PC-9 (cell line): ENCODE measurements at regions not wholly inside any gene's neighbourhood (a gene's known extent, or its start where the extent isn't known, plus 50 kb on each side); places are given as distances from the start of the nearest gene placed in this dataset.

Experiments
- BruUV-seq: library from RNA; stranded (reverse); fragments of 400-500 nt; replicated peaks from 2 replicates; lab custom pipeline; 2021; lab: Mats Ljungman, UMichigan
- CTCF ChIA-PET: fragments of 300-600 bp; sonication (Branson Sonifier 250); formaldehyde crosslinking; loops from one replicate; lab custom pipeline; 2022; ENCODE audit warnings: antibody characterized with exemption; lab: Charles Lee
- POLR2A ChIA-PET: fragments of 300-600 bp; sonication (Branson Sonifier 250); formaldehyde crosslinking; loops from one replicate; lab custom pipeline; 2022; ENCODE audit warnings: antibody characterized with exemption; ENCODE audit not compliant: unreplicated experiment; lab: Charles Lee
- DNase-seq, 2 experiments: peaks; one replicate each; pipeline versions ENCODE4 v3.0.0 to v3.0.0-alpha.2; 2015 to 2022; ENCODE audit warnings: mixed read lengths in 1 of 2
- H2AFZ ChIP-seq: fragments of 200-600 bp; sonication (generic); 2 replicates; pipeline ENCODE4 v1.8.1; 2017; ENCODE audit warnings: antibody characterized with exemption
- H3F3A ChIP-seq: fragments of 200-600 bp; sonication (generic); 2 replicates; pipeline ENCODE4 v1.8.1; 2017; ENCODE audit warnings: antibody characterized with exemption, mild to moderate bottlenecking, low read depth; ENCODE audit not compliant: insufficient read depth
- H3K27ac ChIP-seq: fragments of 200-600 bp; sonication (generic); 2 replicates; pipeline ENCODE4 v1.6.1; 2016; ENCODE audit warnings: mixed run types
- H3K27me3 ChIP-seq: fragments of 200-600 bp; sonication (generic); 2 replicates; pipeline ENCODE4 v1.6.1; 2016; ENCODE audit warnings: low read depth, mixed run types; ENCODE audit not compliant: insufficient read depth
- H3K36me3 ChIP-seq: fragments of 200-600 bp; sonication (generic); 2 replicates; pipeline ENCODE4 v1.6.1; 2016; ENCODE audit warnings: low read depth, mixed run types
- H3K4me1 ChIP-seq: fragments of 200-600 bp; sonication (generic); replicated peaks from 2 replicates; pipeline ENCODE4 v1.6.1; 2016; ENCODE audit warnings: mixed run types; ENCODE audit not compliant: insufficient read depth
- H3K4me2 ChIP-seq: fragments of 200-600 bp; sonication (generic); 2 replicates; pipeline ENCODE4 v1.6.1; 2017; ENCODE audit warnings: mixed run types
- H3K4me3 ChIP-seq: fragments of 200-600 bp; sonication (generic); 2 replicates; pipeline ENCODE4 v1.6.1; 2016; ENCODE audit warnings: mixed run types
- H3K79me2 ChIP-seq: fragments of 200-600 bp; sonication (generic); 2 replicates; pipeline ENCODE4 v1.6.1; 2017; ENCODE audit warnings: low read depth, mixed run types
- H3K9me2 ChIP-seq: fragments of 200-600 bp; sonication (generic); 2 replicates; pipeline ENCODE4 v1.8.1; 2017; ENCODE audit warnings: mild to moderate bottlenecking; ENCODE audit not compliant: insufficient read depth
- H3K9me3 ChIP-seq: fragments of 200-600 bp; sonication (generic); 2 replicates; pipeline ENCODE4 v1.8.1; 2016; ENCODE audit warnings: low read depth; ENCODE audit not compliant: insufficient read depth
- H4K20me1 ChIP-seq: fragments of 200-600 bp; sonication (generic); 2 replicates; pipeline ENCODE4 v1.8.1; 2017; ENCODE audit not compliant: insufficient read depth
- CTCF ChIP-seq: fragments of 200-600 bp; sonication (generic); conservative IDR thresholded peaks from 2 replicates; pipeline ENCODE4 v1.6.1; 2017; ENCODE audit warnings: mixed run types, antibody characterized with exemption, mild to moderate bottlenecking, moderate library complexity
- EZH2 ChIP-seq: fragments of 200-600 bp; sonication (generic); IDR thresholded peaks from 2 replicates; pipeline ENCODE4 v1.8.0; 2017; ENCODE audit warnings: antibody characterized with exemption, low read depth
- intact Hi-C: fragments of 100-400 bp; cut with micrococcal nuclease; formaldehyde crosslinking; loops from one replicate; pipeline ENCODE4 v1.10.0; 2022; ENCODE audit not compliant: unreplicated experiment

GRCh38 chr14:83042858-83043257 is 1509.2 kb upstream of the SEL1L start:
- H3F3A ChIP-seq, result no peaks in the 10 kb centered on the region
- H2AFZ ChIP-seq, result no peak overlapping the region
- no peaks in the 10 kb centered on the region for H3K79me2 ChIP-seq
- DNase-seq, result no peak
- no peak for TF ChIP-seq CTCF
- TF ChIP-seq EZH2, result no peak
- H3K27ac ChIP-seq, result no peak overlapping the region
- no peaks in the 10 kb centered on the region for H4K20me1 ChIP-seq
- no peaks in the 10 kb centered on the region for H3K9me2 ChIP-seq
- ChIA-PET CTCF (no interaction called here), POLR2A (no interaction called here)
- intact Hi-C loops, result no loop called here
- BruUV-seq, result no TSS peak
- no peak overlapping the region for H3K4me3 ChIP-seq
- H3K4me1 ChIP-seq, result no peaks in the 10 kb centered on the region
- no peaks in the 10 kb centered on the region for H3K36me3 ChIP-seq
- H3K4me2 ChIP-seq, result no peak overlapping the region
- no peaks in the 10 kb centered on the region for H3K9me3 ChIP-seq
- no peaks in the 10 kb centered on the region for H3K27me3 ChIP-seq

GRCh38 chr14:83044001-83044400 is 1510.3 kb upstream of the SEL1L start:
- Histone ChIP-seq H3K27ac (no peak overlapping the region), H3K4me3 (no peak overlapping the region), H3F3A (no peaks in the 10 kb centered on the region), H3K79me2 (no peaks in the 10 kb centered on the region), H2AFZ (no peak overlapping the region), H3K4me1 (no peaks in the 10 kb centered on the region), H3K4me2 (no peak overlapping the region), H4K20me1 (no peaks in the 10 kb centered on the region), H3K36me3 (no peaks in the 10 kb centered on the region), H3K27me3 (no peaks in the 10 kb centered on the region), H3K9me3 (no peaks in the 10 kb centered on the region), H3K9me2 (no peaks in the 10 kb centered on the region)
- CTCF ChIA-PET, result no interaction called here
- DNase-seq, result no peak
- POLR2A ChIA-PET, result no interaction called here
- intact Hi-C loops, result no loop called here
- no TSS peak for BruUV-seq
- TF ChIP-seq EZH2, result no peak
- no peak for TF ChIP-seq CTCF

- Histone ChIP-seq H3K27me3 (no peaks in the 10 kb centered on the region), H4K20me1 (no peaks in the 10 kb centered on the region), H3K9me3 (no peaks in the 10 kb centered on the region), H3K79me2 (no peaks in the 10 kb centered on the region), H3K36me3 (no peaks in the 10 kb centered on the region), H3K9me2 (no peaks in the 10 kb centered on the region), H3K27ac (no peak overlapping the region), H3K4me1 (no peaks in the 10 kb centered on the region), H3F3A (no peaks in the 10 kb centered on the region), H3K4me2 (no peak overlapping the region), H2AFZ (no peak overlapping the region), H3K4me3 (no peak overlapping the region)
- POLR2A ChIA-PET, result no interaction called here
- CTCF ChIA-PET, result no interaction called here
- BruUV-seq, result no TSS peak
- intact Hi-C loops, result no loop called here
- no peak for TF ChIP-seq CTCF
- no peak for TF ChIP-seq EZH2
- DNase-seq, result no peak
Observed at GRCh38 chr14:83047059-83047830, 1513.6 kb upstream of the SEL1L start.
